ENCODE measurements at regions not wholly inside any gene's neighbourhood (a gene's known extent, or its start where the extent isn't known, plus 50 kb on each side); places are given as distances from the start of the nearest gene placed in this dataset.
"Not testable (repeated sequence)": the region's sequence is repeated elsewhere in the genome, so short reads cannot be mapped to it uniquely, and the experiment has no call there.

GRCh38 chr3:96491023-96491422 is 323.4 kb upstream of the EPHA6 start:
- DNase-seq = no peak

- no peak for DNase-seq
Observed at GRCh38 chr3:96491868-96492267, 322.5 kb upstream of the EPHA6 start.

DNA sequence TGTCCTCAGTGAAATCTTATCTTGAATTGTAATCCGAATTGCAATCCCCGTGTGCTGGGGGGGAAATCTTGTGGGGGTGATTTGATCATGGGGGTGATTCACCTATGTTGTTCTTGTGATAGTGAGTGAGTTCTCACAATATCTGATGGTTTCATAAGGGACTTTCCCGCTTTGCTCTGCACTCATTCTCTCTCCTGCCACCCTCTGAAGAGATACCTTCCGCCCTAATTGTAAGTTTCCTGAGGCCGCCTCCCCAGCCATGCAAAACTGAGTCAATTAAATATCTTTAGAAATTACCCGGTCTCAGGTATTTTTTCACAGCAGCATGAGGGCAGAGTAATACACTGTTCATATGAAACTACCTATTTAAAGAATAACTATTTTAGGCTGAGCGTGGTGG is 304.1 kb upstream of the EPHA6 start:
- no peak for DNase-seq

GRCh38 chr3:96537165-96537564 is 277.2 kb upstream of the EPHA6 start:
- DNase-seq = no peak

GRCh38 chr3:96538186-96538585 is 276.2 kb upstream of the EPHA6 start:
- DNase-seq = no peak

DNA sequence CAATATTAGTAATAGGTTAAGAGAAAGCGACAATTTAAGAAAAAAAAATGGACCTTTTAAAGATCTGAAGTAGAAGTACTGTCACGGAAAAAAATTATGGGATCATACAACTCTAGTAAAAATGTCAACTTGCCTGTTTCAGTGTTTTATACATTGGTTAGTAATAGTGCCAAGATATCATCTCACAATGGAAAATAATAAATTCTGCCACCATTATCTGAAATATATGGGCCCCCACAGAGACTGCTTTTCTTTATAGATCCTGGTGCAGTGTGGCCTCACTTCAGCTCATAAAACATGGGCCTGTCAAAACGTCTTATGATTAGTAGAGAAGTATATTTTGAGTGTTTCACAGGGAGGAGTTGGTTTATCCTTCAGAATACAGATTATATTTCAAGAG is 266.3 kb upstream of the EPHA6 start:
- no peak for DNase-seq

DNA sequence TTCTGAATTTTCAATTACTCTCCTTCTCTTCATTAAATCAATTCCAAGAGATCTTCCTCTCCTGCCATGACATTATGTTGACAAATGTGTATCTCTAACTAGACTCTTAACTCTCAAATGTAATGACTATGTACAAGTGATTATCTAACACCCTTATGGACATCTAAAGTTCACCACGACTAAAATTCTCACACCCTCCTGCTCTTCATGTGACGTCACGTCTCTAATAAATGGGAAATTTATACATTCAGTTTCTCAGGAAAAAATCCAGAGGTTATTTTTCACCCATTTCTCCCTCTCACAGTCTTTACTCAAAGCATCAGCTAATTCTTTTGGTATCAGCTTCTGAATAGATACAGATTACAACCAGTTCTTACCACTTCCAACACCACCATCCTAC is 237.5 kb upstream of the EPHA6 start:
- DNase-seq = no peak

GRCh38 chr3:96584066-96584465 is 230.3 kb upstream of the EPHA6 start:
- no peak for DNase-seq

- DNase-seq = not testable (repeated sequence)
Observed at GRCh38 chr3:96606865-96607264, 207.5 kb upstream of the EPHA6 start.

DNA sequence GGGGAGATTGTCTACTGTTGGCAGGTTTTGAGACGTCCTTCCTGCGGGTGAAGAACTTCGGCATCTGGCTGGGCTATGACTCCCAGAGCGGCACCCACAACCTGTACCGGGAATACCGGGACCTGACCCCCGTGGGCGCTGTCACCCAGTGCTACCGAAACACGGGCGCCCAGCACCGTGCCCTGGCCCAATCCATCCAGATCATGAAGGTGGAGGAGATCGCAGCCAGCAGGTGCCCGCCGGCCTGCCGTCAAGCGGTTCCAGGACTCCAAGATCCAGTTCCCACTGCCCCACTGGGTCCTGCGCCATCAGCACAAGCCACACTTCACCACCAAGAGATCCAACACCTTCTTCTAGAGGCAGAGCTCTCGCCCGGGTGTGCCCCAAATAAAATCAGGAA is 194.9 kb upstream of the EPHA6 start:
- DNase-seq = no peak

- DNase-seq = no peak
Observed at GRCh38 chr3:96622878-96623277, 191.5 kb upstream of the EPHA6 start.

GRCh38 chr3:96631050-96631449 is 183.3 kb upstream of the EPHA6 start:
- no peak for DNase-seq

DNA sequence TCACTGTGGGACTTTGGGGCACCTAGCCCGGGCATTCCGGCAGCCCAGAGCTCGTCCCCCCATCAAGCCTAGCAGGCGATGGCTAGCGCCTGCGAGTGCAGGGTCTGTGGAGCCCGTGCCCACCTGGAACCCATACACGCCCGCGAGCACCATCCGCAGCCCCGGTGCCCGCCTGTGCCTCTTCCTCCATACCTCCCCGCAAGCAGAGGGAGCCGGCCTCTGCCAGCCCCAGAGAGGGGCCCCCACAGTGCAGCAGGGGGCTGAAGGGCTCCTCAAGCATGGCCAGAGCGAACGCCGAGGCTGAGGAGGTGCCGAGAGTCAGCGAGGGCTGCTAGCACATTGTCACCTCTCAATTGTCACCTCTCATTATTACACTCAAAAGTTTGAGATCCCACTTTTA is 167.8 kb upstream of the EPHA6 start:
- no peak for DNase-seq

DNA sequence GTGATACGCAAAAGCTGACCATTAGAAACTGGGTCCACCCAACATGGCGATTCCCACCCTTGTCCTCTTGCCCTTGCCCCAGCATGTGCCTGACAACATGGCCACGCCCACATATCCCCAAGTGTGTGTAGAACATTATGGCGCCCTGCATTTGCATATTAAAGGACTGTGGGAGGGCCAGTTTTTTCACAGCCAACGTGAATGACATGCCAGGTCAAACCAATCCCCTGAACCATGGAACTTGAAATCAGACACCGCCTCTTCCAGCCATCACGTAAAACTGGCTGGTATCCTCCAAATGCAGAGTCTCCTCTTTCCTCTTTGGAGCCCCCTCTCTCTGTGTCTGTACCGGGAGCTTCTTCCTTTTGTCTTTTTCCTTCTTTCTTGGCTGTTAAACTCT is 156.7 kb upstream of the EPHA6 start:
- no peak for DNase-seq

GRCh38 chr3:96671861-96672595 is 142.4 kb upstream of the EPHA6 start:
- peak; percentile 39 for DNase-seq

- DNase-seq = no peak
Observed at GRCh38 chr3:96677156-96677555, 137.2 kb upstream of the EPHA6 start.

DNA sequence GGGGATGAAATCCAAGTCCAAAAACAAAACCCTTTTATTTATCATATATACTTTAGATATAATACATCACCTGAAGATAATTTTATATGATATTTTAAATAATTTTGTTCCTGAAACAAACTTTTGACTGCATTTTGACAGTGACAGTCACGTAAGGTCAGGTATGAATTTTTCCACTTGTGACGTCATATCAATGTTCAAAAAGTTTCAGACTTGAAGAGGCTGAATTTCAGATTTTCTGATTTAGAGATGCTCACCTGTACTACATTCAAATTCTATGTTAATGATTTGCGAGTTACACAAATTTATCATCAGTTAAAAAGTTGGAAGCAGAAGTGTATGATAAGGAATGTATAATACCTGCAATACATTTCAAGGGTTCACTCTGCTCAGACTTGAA is 136.1 kb upstream of the EPHA6 start:
- DNase-seq = no peak

DNA sequence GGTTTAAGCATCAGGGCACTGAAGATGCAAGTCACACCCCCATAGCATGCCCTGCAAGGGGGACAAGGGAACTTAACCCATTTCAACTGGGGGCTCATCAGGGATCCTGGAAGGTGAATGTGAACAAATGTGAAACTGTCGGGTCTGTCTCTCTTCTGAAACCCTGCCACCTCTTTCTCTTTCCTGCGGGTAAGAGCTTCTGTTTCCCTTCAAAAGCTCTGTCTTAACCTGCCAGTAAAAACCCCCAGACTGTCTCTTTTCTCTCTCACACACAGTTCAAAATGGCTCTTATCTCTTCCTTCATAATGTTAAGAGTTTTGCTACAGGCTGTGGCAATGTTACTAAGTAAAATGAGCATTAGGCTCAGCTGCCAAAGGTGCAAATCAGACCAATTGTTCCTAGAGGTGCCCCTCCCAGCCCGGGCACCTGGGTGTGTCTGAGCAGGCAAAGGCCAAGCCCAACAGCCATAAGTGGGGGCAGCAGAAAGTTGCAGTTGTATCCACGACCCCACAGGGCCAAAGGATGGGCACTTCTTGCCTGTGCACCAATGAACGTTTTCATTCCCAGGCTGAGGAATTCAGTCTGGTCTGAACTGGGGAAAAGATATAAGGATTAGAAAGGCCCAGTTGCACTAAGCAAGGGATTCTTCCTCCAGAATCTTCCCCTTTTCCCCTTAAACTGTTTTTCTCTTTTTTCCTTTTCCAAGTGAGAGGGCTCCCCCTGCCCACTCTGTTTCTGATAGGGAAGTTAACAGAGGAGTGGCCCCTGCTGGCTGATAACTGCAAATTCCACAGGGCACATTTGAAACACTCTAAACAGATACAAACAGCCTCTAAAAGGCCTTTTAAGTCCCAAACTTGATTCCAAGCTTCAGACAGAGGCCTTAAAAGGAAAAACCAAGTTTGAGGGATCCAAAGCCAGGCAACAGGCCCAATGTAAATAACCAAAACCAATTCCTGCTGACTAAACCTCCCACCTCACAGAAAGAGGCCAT is 113.8 kb upstream of the EPHA6 start:
- no peak for DNase-seq

- no peak for DNase-seq
Observed at GRCh38 chr3:96705895-96706294, 108.5 kb upstream of the EPHA6 start.

DNA sequence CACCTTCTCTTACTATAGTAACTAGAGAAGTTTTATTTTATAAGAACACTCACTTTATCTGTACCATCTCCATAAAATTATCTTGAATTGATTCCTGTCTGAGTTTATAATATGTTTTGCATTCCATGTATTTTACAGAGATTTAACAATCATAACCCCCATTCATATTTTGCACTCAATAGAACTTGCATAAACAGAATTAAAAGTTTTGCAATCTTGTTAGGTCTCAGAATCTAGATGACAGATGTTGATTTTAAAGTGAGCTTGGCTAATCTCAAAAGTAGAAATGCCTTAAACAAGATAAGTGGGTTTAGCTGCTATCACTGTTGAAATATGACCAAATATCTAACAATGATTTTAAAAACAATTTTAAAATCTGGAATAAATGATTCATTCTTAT is 107.9 kb upstream of the EPHA6 start:
- DNase-seq = no peak

DNA sequence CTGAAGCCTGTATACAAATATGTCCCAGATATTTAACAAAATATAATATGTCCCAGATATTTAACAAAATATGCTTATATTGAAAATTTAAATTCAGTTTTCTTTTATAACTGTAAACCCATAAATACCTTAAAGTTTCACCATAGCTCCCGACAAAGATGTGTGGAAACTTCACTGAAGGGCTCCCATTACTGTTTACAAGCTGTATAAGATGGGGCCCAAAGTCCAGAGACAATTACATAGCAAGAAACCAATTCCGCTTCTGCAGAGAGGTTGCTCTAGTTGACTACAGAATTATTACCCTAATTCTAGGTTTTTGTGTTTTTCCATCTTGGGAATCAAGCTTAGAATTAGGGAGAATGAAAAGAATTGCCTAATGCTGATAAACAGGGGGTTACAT is 102.6 kb upstream of the EPHA6 start:
- no peak for DNase-seq

DNA sequence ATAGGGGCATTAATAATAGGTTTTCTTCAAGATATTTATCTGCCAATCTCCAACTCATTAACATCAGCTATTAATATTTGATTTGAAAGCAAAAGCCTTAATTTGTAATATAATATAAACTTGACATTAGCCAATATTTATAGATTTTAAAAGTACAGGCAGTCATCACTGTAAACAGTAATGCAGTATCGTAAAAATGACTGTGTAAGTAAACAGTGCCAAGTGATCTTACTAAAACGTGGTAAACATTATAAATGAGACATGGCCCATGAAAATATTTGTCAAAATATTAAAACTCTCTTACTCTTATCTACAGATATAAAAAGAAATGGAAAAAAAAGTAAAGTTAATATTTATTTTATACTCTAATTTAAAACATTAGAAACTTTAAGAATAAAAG is 101.6 kb upstream of the EPHA6 start:
- DNase-seq = no peak

DNA sequence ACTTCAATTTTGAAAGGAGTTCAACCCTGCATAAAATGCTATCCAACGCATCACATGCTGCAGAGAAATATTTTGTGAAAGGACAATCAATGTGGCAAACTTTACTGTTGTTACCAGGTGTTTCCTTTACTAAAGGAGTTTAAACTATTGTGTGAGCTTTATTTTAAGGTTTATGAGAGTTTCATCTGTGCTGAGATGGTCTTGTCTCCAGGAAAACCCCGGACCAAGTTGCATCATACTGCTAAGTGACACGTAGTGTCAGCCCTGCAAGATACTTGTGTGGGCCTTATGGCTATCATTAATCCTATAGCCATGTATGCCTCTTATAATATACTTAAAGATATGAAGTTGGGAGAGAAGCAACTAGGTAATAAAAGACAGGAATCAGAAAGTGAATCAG is 94.5 kb upstream of the EPHA6 start:
- no peak for DNase-seq

- DNase-seq = no peak
Observed at GRCh38 chr3:96731031-96731430, 83.4 kb upstream of the EPHA6 start.

Data from T1000 (cell line).